SKM-1 treated with dmso at 0.1 percent for 144 hours (cell line): ENCODE measurements at regions not wholly inside any gene's neighbourhood (a gene's known extent, or its start where the extent isn't known, plus 50 kb on each side); places are given as distances from the start of the nearest gene placed in this dataset.

Experiments
- DNase-seq: peaks from one replicate; lab custom pipeline; 2025; ENCODE audit not compliant: unreplicated experiment; lab: John Stamatoyannopoulos, UW

DNA sequence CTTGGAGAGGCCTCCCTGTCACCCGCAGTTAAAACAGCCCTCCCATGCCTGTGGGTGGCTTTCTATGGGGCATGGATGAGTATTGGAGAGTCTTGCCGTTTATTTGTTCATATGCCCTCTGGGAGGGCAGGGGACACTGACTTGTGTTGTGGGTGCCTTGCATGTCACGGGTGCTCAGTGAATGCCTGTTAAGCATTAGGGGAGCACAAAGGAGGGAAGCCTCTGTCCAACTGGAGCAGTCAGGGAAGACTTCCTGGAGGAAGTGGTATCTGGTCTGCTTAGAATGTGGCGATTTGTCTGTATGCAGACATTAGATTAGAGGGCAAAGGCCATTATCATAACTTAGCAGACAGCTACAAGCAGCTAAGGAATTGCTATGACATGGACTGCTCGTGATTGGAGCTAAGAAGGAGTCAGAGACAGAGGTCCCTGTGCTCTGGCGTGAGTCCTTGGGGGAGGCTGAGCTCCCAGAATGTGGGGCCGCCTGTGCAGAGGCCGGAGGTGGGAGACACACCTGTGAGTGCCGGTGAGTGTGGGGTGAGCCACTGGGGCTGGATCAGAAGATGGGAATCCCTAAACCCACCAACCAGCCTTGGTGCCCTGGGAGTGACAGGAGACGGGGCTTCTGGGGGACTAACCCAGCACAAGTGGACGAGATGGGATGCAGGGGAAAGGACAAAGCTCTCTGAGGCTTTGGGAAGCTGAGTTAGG, 286.1 kb downstream of the SEC14L1 start:
- no peak for DNase-seq

DNA sequence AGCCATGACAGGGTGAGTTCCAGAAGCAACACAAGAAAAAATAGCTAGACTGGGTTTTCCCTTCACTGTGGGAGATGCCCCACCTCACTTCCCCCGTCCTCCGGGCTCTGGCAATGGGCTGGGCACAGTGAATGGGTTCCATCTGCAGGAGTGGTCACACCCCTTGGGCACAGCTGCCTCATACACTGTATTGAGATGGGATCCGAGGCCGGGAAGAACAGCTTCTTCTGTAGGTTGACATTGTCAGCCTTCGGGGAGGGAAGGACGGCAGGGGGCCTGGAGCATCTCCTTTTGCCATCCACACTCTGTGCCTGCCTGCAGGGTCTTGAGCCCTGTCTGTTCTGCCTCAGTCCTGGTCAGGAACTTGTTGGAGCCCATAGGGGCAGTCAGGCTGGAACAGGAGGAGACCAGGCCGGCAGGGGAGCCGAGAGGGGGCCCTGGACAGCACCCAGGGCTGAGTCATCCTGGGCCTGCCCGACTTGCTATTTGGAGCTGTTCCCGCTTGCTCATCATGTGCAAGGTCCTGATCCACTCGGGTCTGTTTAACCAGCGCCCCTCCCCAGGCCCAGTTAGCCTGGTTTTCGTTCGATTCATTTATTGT, 286.7 kb downstream of the SEC14L1 start:
- DNase-seq: no peak

DNA sequence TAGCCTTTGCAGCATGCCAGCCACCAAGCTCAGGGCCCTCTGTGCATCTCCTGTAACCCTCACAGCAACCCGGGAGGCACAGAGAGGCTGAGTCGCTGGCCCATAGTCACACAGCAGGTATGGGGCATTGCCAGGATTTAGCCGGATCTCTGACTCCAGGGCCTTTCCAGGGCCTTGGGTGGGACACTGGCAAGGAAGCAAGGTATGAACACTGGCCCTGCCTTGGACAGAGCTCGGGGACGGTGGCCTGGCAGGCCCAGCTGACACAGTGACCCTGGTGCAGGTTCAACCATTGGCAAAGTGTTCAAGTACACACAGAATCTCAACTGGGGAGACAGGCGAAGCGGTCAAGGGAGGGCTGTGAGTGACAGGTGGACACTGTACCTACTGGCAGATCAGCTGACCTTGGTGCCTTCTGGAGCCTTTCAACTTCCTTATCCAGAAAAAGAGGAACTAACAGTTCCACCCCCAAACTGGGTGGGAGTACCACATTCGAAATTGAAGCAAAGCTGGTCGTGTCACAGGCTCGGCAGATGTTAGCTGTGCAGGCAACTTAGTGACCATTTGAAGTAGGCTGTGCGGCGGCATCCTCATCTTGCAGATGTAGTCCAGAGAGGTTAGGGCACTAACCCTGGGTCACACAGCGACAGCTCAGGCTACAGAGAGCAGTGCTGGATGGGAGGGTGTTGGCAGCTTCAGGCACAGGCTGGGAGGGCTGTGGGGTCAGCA, 287.4 kb downstream of the SEC14L1 start:
- DNase-seq: peak; percentile 72

DNA sequence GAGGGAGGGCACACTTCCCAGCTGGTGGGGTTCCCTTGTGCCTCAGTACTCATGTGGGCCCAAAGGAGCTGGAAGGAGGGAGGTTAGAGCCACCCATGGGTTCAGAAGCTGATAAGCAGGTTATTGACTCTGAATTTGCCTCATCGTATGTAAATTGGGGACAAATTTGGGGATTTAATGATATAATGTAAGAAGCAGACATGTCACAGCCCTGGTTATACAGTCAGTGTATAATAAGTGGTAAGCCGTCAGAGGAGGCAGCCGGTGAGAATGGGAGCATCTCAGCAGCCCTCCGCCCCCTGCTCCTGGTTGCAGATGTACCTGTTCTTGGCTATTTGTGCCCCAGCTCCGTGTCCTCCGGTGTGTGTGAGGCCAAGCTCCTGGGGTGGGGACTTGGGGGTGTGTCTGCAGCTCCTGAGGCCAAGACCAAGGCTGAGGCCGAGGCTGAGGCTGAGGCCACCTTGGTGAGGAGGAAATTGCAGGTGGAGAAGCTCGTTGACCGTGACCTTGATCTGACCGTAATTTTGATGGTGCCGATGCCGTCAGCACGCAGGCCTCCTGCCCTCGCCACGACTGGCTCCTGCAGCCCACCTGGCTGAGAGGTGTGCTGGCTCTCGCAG, 288.1 kb downstream of the SEC14L1 start:
- no peak for DNase-seq

DNA sequence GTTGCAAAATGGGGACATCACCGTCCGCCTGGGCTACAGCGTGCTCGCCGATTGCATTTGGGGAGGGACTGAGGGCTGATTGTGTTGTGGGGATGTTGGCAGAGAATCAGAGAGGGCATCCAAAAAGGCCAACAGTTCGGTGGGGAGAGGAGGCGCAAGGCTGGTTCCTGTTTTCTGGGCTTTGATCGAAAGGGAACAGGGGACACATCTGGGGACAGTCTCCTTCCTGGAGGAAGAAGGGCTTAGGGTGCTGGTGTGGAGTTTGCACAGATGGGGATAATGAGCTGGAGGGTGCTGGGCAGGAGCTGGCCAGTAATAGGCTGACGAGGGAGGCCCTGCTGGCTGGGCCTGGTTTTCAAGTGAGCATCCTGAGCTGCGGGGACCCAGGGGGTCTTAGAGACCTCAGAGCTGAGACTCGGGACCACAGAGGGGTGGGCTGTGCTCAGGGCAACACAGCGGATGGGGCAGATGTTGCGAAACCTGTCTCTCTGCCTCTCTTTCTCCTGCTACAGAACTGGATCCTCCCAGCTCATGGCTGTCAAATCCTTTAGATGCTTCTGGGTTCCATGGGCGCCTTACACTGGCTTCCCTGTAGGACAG, 288.7 kb downstream of the SEC14L1 start:
- no peak for DNase-seq

DNA sequence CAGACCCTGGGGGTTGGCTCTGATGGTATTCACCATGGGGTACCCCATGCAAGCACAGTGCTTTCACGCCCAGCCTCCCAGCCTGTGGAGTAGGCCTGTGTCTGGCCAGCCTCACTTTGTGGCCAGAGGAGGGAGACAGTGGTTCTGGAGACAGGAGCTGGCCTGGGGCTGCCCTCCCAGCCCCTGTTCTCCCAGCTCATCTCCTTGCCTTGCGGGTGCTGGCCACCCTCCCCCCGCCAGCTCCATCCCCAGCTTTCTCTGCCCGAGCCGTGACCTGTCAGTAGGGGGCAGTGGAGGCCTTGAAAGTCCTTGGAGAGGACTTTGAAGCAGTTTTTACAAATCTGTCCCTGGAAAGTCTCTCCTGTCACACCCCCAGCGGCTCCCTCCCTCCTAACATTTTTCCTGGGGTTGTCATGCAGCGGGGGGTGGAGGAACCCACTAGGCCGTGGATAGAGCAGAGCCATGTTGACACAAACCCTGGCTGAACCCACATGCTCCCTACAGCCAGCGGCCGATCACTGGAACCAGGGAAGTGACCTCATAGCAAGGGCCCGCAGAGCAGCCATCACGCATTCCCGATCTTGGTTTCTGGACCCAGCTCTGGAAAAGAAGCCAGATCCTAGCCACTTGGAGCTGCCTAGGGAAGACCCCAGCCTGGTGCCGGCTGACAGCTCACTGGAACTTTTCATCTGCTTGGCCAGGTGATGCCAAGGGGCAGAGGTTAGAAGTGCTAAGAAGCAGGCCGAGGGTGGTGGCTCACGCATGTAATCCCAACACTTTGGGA, 289.4 kb downstream of the SEC14L1 start:
- DNase-seq: no peak

DNA sequence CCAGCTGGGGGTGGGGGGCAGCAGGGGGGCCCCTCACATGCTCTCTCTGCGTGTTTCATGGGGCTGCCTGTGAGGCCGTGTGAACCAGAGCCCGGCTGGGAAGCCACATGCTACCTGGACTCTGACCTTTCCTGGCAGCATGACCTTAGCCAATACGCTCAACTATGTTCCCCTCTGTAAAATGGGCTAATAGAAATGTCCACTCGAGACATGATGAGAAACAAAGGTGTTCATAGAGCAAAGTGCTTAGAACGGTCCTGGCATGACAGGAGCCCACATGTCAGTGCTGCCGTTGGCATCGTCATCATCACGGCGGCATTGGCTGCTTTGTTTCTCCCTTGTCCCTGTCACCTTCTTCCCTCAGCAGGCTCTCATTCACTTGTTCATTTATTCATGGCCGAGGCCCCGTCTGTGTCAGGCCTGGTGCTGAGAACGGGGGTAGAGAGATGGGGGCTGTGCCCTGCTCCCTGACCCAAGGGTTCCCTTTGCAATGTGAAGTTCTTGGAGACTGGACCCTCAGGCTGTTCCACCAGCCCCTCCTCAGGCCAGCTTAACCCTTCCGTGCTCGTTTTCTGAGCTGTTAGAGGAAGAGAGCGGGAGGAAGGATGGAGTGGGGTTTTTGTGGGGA, 291.4 kb downstream of the SEC14L1 start:
- no peak for DNase-seq

DNA sequence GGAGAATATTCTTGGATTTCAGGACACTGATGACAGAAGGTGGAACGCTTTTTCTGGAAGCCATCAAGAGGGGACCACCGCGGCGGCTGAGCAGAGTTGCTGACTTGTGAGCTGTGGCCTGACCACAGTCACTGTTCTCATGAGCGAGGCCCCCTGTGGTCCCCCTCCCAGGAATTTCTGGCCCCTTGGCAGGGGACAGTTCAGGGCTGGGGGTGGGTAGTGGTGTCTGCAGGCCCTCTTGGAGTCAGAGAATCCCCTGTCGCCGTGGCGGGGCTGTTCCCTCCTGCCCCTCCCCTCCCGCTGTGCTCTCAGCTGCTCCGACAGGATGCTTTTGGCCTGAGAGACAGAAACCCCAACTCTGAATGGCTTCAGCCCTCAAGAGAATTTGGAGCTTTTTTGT, 292.0 kb downstream of the SEC14L1 start:
- DNase-seq: no peak

DNA sequence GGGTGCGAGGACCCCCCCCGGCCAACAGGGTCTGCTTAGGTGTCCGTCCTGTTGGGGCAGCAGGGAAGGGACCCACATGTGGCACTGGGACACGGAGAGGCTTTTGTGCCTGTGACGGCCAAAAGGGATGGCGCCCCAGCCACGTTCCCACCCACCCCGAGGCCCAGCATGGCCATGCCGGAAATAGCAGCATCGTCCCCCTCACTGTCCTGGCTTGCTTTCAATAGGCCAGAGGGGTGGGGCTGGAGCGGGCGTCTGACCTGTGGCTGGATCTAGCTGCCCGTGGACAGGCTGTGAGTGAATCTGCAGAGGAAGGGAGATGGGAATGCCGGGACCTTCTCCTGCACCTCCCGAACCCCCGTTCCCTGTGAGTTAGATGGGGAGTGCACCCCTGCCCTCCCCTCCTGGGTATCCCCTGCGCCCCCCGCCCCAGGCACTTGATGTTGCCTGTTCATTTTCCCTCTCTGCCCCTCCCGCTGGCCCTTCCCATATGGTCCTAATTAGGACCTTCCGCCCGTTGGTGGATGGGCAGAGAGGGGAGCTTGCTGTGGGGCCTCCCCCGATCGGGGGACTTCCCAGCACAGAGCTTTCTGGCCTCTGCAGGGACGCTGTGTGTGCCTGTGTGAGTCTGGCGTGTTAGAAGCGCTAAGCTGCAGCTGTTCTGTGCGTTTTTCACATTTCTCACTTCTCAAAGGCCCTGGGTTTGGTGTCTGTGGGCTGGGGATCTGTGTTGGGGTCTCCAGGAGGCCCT, 292.8 kb downstream of the SEC14L1 start:
- no peak for DNase-seq

DNA sequence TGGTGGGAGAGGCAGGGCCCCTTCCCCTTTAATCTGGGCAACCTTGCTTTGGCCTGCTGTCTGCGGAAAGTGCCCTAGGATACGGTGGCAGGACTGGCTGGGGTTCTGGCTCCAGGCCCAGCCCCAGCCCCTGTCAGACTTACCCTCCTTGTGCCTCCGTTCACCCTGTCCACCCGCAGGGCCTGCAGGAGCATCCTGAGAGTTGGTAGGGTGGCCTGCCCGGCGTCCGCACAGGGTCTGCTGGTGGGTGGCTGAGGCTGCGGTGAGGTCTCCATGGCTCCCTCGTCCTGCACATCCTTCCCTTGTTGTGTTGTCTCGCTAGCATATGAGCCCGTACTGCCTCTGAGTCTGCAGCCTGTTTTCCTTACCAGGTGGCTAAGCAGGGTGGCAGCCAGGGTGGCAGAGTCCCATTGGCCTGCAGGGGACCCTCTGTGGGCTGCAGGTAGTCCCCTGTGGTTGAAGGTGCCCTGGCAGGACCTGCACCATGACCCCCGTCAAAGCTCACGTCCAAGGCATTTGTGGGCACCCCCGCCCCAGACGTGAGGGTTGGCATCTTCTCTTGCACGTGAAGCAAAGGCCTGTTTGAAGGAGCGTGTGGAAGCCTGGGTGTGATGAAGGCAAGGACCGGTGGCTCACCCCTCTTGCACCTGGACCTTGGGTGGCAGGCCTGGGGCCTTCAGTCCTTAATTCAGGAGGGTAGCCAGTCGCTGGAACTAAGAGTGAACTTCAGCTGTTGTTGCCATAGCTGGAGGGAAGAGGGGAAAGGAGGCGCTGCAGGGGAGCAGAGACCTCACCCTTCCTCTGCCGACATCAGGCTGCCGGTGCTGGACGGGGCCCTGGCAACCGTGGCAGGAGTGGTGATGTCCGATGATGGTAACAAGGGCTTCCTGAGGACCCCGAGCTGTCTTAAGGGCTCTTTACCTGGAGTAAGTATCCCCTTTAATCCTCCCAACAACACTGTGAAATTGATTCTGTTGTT, 293.7 kb downstream of the SEC14L1 start:
- DNase-seq: no peak

DNA sequence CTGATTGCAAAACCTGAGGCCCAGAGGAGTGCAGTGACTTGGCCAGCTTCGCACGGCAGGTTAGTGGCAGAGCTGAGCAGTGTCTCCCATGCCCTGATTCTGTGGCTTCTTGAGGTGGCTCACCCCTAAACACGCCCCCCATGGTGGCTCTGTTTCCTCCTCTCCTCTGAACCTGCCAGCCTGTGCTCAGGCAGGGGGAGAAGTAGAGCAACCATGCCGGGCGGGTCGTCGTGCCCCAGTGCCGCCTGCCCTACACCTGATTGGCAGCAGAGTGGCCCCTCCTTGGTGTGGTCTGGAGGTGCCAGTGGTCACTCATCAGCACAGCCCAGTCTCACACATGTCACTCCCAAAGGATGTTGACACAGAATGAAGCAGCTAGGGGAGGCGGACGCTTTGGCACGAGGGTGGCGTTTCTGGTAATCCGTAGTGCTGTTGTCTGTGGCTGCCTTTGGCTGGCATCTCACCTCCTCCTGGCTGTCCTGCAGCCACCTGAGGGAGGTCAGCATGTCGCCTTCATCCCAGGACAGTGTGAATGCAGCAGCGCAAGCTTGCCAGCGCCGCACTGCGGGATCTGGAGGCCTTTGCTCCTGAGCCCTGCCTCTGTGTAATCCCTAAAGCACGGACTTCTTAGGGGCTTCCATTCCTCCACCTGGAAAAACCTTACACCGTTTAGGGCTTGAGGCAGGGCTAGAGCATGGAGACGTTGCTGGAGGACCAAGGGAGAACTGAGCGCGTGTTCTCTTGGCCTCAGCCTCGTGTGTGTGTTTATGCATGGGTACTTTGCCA, 294.7 kb downstream of the SEC14L1 start:
- no peak for DNase-seq

DNA sequence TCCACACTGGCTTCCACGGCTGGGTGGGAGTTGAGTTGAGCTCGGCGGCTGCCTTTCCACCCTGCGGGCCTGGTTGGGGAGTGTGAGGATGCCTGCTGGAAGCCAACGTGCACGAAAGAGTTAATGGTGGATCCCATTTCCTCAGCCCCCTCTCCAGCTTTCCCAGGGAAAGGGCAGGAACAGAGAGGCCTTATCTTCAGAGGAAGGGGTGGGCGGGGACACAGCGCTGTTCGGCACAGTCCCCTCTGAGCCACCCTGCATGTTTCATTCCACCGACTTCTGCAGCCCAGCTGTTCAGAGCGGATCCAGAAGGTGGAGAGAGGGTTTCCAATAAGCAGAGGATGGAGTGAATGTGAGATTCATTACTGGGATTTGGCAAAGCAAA, 295.3 kb downstream of the SEC14L1 start:
- no peak for DNase-seq

DNA sequence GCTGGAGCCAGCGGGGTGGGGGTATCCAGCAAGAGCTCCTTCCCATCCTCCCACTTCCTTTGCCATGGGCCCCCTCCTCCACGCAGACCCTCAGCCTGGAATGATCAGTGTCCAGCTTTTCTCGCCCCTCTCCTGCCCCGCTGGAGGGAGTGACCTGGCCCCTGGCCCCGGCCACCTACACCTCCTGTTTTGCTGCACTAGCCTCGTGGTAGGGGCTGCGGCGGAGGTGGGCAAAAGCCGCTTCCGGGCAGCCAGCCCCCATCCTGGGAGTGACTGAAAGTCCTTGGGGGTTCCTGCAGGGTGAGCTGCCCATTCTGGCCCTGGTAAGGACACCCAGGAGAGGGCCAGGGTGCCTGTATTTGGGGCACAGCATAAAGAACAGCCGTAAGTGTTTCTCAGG, 295.7 kb downstream of the SEC14L1 start:
- no peak for DNase-seq

DNA sequence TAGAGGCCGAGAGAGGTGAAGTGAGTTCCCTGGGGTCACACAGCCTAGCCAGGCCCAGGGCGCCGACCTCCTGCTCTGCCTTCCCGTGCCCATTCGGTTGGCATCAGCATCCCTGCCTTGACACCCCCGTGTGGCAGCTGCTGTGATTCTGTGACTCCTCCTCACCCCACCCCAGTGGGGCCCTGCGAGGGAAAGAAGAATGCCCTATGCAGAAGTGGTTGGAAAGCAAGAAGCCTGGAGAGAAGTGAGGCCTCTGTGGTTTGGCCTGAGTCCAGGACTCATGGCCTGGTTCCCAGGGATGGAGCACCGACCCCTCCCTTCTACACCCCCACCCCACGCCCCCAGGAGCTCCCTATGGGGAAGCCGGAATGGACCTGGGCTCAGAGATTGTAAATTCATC, 296.2 kb downstream of the SEC14L1 start:
- DNase-seq: peak; percentile 37

DNA sequence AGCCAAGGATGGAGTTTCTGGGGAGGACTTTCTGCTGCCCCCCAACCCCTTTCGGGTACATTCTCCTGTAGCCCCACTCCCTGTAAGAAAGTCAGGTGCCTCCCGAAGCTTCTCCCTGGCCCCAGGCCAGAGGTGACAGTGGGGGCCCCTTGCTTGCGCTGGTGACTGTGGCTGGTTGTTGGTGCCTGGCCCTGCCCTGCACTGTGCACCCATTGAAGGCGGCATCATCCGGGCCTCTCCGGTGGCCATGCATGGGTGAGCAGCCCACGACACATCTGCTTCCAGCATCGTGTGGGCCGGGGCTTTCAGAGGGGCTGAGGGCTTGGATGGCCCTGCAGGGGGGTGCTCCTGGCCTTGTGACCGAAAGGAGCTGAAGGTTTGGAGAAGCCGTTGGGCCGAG, 297.0 kb downstream of the SEC14L1 start:
- DNase-seq: no peak

DNA sequence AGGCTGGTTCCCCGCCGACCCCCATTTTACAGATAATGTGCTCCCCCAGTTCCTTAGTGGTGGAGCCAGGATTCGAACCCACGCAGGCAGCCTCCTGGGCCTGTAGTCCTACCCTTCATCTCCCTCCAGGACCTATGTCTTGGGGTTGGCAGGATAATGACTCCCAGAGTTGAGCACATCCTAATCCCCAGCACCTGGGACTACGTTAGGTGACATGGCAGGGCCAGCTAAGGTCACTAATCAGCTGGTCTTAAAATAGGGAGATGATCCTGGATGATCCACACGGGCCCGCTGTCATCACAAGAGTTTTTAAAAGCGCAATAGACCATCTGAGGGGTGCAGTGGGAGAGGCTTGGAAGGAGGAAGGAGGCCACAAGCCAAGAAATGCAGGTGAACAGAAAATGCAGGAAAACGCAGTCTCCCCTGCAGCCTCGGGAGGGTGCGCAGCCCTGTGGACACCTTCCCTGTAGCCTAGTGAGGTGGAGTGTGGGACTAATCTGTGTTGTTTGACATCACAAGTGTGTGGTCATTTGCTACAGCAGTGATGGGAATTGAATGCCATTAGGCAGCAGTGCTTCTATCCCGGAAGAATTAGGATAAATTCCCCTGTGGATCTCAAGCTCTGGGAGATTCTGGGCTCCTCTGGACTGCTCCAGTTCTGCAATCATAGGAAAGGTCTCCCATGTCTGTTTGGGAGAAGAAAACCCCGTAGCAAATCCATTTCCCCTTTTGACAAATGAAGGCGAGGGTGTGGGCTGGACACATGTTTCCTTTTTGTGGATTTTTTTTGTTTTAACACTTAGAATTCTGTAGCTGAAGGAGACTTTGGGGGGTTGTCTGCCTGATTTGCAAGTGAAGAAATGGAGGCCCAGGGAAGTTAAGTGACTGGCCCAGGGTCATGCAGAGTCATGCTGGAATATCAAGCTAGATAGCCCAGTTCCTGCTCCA, 297.7 kb downstream of the SEC14L1 start:
- peak; percentile 34 for DNase-seq
